ENCODE measurements at regions not wholly inside any gene's neighbourhood (a gene's known extent, or its start where the extent isn't known, plus 50 kb on each side); places are given as distances from the start of the nearest gene placed in this dataset.

DNA sequence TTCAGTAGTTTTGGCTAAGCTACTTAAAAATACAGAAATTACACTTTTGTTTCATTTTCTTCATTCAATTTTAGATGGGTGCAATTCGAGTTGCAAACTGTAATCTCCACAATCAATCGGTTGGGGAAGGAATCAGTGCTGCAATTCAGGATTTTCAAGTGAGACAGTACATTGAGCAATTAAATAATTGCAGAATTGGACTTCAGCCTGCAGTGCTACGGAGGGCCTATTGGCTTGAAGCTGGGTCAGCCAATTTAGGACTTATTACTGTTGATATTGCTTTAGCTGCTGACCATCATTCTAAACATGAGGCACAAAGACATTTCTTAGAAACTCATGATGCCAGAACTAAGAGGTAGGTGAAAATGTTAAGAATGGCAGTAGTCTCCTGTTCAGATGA is 77.7 kb downstream of the BLTP1 start:
- WGBS, 5 donors, result 61 to 83% (median 79%) methylated on average over 3 of the region's 3 CpGs
- Histone ChIP-seq H3K27me3 (replicated peaks in 1 of 7) (no peaks in the 10 kb centered on the region), H3K9me3 (no peaks in the 10 kb centered on the region), H3K4me1 (no peaks in the 10 kb centered on the region), H3K36me3 (peaks cover 0 to 99% (median 38%) of the 10 kb centered on the region in 6 donors), H3K27ac (no peak overlapping the region), H3K4me3 (no peak overlapping the region)
- no peak for DNase-seq
- TF ChIP-seq POLR2A (IDR thresholded peaks at IDR 0.05), result no peak
- intact Hi-C loops (cut with DNase I; ENCODE audit: low total_unique reads), result no loop called here

DNA sequence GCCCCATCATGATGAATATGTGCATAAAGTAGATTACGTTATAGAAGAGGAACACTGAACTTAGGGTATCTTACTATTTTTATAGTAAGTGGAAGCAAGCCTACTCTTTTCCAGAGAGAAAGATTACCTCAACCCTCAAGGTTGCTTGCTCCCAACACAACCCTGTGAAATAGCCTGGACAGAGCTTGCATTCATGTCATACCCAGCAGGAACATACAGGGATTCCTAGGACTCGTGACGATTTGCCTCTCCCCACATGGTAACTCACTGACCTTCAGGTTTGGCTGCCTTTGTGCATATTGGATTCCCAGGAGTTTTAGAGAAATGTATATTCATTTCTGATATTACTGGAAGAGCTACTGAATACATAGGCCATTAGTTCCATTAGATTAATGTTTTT is 80.5 kb downstream of the BLTP1 start:
- Histone ChIP-seq H3K4me1 (no peaks in the 10 kb centered on the region), H3K9me3 (no peaks in the 10 kb centered on the region), H3K4me3 (no peak overlapping the region), H3K36me3 (peaks cover 0 to 99% (median 28%) of the 10 kb centered on the region in 6 donors), H3K27ac (no peak overlapping the region), H3K27me3 (replicated peaks in 1 of 7) (no peaks in the 10 kb centered on the region)
- WGBS, 5 donors, result 96 to 100% (median 98%) methylated on average over 3 of the region's 3 CpGs
- TF ChIP-seq POLR2AphosphoS5 (IDR thresholded peaks at IDR 0.05), result no peak
- TF ChIP-seq, protein P1, sequence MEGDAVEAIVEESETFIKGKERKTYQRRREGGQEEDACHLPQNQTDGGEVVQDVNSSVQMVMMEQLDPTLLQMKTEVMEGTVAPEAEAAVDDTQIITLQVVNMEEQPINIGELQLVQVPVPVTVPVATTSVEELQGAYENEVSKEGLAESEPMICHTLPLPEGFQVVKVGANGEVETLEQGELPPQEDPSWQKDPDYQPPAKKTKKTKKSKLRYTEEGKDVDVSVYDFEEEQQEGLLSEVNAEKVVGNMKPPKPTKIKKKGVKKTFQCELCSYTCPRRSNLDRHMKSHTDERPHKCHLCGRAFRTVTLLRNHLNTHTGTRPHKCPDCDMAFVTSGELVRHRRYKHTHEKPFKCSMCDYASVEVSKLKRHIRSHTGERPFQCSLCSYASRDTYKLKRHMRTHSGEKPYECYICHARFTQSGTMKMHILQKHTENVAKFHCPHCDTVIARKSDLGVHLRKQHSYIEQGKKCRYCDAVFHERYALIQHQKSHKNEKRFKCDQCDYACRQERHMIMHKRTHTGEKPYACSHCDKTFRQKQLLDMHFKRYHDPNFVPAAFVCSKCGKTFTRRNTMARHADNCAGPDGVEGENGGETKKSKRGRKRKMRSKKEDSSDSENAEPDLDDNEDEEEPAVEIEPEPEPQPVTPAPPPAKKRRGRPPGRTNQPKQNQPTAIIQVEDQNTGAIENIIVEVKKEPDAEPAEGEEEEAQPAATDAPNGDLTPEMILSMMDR (IDR thresholded peaks at IDR 0.05 in 8 of 11, conservative IDR thresholded peaks at IDR 0.05 in 3 of 11), result no peak
- no peak for TF ChIP-seq POLR2A (IDR thresholded peaks at IDR 0.05)
- intact Hi-C loops (cut with DNase I; ENCODE audit: low total_unique reads), result no loop called here
- DNase-seq, result no peak

DNA sequence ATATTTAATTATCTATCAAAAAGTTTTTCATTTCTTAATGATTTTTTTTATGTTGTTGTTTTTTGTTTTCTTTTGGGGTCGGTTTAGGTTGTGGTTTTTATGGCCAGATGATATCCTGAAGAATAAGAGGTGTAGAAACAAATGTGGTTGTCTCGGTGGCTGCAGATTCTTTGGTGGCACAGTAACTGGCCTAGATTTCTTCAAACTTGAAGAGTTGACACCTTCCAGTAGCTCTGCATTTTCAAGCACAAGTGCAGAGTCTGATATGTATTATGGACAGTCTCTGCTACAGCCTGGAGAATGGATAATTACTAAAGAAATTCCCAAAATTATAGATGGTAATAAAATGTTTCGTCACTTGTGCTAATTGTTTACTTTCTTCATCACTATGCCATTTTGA is 82.6 kb downstream of the BLTP1 start:
- H3K4me1 ChIP-seq, result no peaks in the 10 kb centered on the region
- no peak for DNase-seq
- H3K27ac ChIP-seq, result no peak overlapping the region
- no peaks in the 10 kb centered on the region for H3K9me3 ChIP-seq
- TF ChIP-seq, protein P1 (IDR thresholded peaks at IDR 0.05 in 8 of 11, conservative IDR thresholded peaks at IDR 0.05 in 3 of 11), result no peak
- TF ChIP-seq POLR2AphosphoS5 (IDR thresholded peaks at IDR 0.05) (no peak), POLR2A (IDR thresholded peaks at IDR 0.05) (no peak)
- peaks cover 0 to 99% (median 35%) of the 10 kb centered on the region in 6 donors for H3K36me3 ChIP-seq
- H3K27me3 ChIP-seq (replicated peaks in 1 of 7), result no peaks in the 10 kb centered on the region
- intact Hi-C loops (cut with DNase I; ENCODE audit: low total_unique reads), result no loop called here
- no peak overlapping the region for H3K4me3 ChIP-seq
- WGBS, 5 donors, result 82 to 91% (median 86%) methylated on average over 3 of the region's 3 CpGs

DNA sequence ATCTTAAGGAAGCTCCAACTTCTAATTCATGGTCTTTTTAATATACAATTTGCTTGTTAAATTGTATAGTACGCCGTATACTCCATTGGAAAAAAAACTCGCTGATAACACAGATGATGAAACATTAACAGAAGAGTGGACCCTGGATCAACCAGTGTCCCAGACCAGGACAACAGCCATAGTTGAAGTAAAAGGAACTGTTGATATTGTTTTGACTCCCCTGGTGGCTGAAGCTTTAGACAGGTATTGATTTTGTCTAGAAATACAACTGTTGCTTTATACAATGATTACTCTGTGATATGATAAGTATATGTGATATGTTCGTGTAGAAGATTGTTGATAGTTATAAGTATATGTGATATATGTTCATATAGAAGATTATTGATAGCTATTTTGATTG is 91.7 kb downstream of the BLTP1 start:
- H3K4me3 ChIP-seq, result no peak overlapping the region
- peaks cover 4 to 97% (median 45%) of the 10 kb centered on the region in 6 donors for H3K36me3 ChIP-seq
- 94 to 99% (median 96%) methylated on average over 4 of the region's 4 CpGs for WGBS, 5 donors
- no peak for DNase-seq
- no peaks in the 10 kb centered on the region for H3K27me3 ChIP-seq (replicated peaks in 1 of 7)
- intact Hi-C loops (cut with DNase I; ENCODE audit: low total_unique reads), result no loop called here
- TF ChIP-seq POLR2AphosphoS5 (IDR thresholded peaks at IDR 0.05) (no peak), POLR2A (IDR thresholded peaks at IDR 0.05) (no peak)
- TF ChIP-seq, protein P1 (IDR thresholded peaks at IDR 0.05 in 8 of 11, conservative IDR thresholded peaks at IDR 0.05 in 3 of 11), result no peak
- no peaks in the 10 kb centered on the region for H3K9me3 ChIP-seq
- H3K27ac ChIP-seq, result no peak overlapping the region
- H3K4me1 ChIP-seq, result no peaks in the 10 kb centered on the region

DNA sequence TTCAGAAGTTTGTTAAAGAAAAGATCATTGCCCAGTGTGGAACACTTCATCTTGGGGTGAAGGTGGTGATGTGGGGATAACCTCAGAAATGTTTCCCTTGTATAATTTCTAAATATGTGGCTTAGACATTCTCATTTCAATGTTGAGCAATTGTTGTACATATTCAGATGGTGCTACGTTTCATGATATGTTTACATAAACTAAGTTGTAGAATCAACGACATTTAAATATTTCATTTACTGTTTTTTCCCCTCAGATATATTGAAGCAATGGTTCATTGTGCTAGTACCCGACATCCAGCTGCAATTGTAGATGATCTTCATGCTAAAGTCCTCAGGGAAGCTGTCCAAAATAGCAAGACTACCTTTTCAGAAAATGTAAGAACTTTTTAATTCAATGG is 92.6 kb downstream of the BLTP1 start:
- Histone ChIP-seq H3K27ac (no peak overlapping the region), H3K27me3 (replicated peaks in 1 of 7) (no peaks in the 10 kb centered on the region), H3K4me1 (no peaks in the 10 kb centered on the region), H3K4me3 (no peak overlapping the region), H3K9me3 (no peaks in the 10 kb centered on the region), H3K36me3 (peaks cover 4 to 97% (median 42%) of the 10 kb centered on the region in 6 donors)
- intact Hi-C loops (cut with DNase I; ENCODE audit: low total_unique reads), result no loop called here
- no peak for TF ChIP-seq POLR2A (IDR thresholded peaks at IDR 0.05)
- DNase-seq, result no peak
- WGBS, 5 donors, result 90 to 96% (median 92%) methylated on average over 3 of the region's 3 CpGs

Measured in spleen (tissue), 11 donors.